ENCODE measurements at regions not wholly inside any gene's neighbourhood (a gene's known extent, or its start where the extent isn't known, plus 50 kb on each side); places are given as distances from the start of the nearest gene placed in this dataset.

GRCh38 chr17:71187145-71187878, 933.5 kb upstream of the SOX9 start:
- no peak for TF ChIP-seq CTCF (IDR thresholded peaks at IDR 0.05)
- no peak for TF ChIP-seq POLR2AphosphoS5 (IDR thresholded peaks at IDR 0.05; ENCODE audit: insufficient read depth in 1 of 2, low read depth in 1 of 2)
- no peak for TF ChIP-seq POLR2A (IDR thresholded peaks at IDR 0.05)

All from vagina (tissue), 2 donors.